ENCODE measurements at regions not wholly inside any gene's neighbourhood (a gene's known extent, or its start where the extent isn't known, plus 50 kb on each side); places are given as distances from the start of the nearest gene placed in this dataset.

DNA sequence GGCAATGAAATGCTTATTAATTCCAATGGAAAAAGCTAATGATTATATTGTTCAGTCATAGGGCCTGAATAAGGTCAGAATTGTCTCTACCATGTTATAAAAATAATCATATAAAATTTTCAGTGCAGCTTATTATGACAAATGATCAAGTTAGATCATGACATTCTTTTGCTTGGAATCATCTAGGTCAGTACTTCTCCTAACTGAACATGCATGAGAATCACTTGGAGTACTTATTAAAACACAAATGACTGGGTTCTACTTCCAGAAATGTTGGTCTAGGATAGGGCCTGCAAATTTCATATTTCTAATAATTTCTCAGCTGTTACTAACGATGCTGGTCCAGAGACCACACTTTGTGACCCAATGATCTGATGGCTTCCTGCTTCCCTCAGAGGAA, 806.0 kb upstream of the ZNF608 start:
- H3K27ac Mint-ChIP-seq = no peak overlapping the region
- no peak for DNase-seq
- ATAC-seq (replicated peaks in 1 of 2) = no peak
- H3K27me3 Mint-ChIP-seq (ENCODE audit: low read depth) = no peaks in the 10 kb centered on the region
- H3K4me3 Mint-ChIP-seq = no peak overlapping the region
- H3K36me3 Mint-ChIP-seq (ENCODE audit: insufficient read depth in 2 of 2) = no peaks in the 10 kb centered on the region
- H3K4me1 Mint-ChIP-seq (ENCODE audit: low read depth) = no peaks in the 10 kb centered on the region
- peaks cover 0 to 3% of the 10 kb centered on the region in 2 donors for H3K9me3 Mint-ChIP-seq

DNA sequence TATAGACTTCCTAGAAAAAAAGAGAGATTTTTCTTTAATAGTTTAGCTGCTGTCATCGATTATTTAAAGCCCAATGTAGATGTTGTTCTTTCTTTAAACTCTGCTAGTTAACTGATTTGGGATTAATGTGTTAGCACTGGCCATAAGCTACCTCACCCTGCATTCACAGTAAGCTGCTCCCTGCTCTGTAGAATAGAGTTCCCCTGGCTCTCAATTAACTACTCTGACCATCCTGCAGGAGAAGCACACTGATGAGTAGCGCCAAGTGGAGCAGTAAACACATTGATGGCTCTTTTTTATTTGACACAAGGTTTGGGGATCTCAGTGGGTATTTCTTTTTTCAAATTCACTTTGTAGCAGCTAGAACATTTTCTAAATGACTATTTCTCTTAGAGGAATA, 807.9 kb upstream of the ZNF608 start:
- Mint-ChIP-seq H3K36me3 (ENCODE audit: insufficient read depth in 2 of 2) (no peaks in the 10 kb centered on the region), H3K27ac (no peak overlapping the region), H3K4me1 (ENCODE audit: low read depth) (no peaks in the 10 kb centered on the region), H3K4me3 (no peak overlapping the region), H3K9me3 (peaks cover 0 to 1% of the 10 kb centered on the region in 2 donors), H3K27me3 (ENCODE audit: low read depth) (no peaks in the 10 kb centered on the region)
- no peak for ATAC-seq (replicated peaks in 1 of 2)
- DNase-seq = no peak

DNA sequence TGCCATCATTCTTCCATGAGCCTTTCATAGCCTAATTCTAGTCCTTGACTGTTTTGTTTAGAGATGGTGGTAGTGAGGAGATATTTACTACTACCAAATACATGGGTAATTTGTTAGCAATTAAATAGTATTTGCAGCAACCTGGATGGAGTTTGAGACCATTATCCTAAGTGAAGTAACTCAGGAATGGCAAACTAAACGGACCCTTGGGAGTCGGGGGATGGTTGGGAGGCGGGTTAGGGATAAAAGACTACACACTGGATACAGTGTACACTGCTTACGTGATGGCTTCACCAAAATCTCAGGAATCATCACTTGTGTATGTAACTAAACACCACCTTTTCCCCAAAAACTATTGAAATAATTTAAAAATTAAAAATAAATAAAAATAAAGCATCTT, 809.2 kb upstream of the ZNF608 start:
- no peak overlapping the region for H3K4me3 Mint-ChIP-seq
- H3K27me3 Mint-ChIP-seq (ENCODE audit: low read depth) = no peaks in the 10 kb centered on the region
- H3K36me3 Mint-ChIP-seq (ENCODE audit: insufficient read depth in 2 of 2) = no peaks in the 10 kb centered on the region
- peaks cover 5 to 6% of the 10 kb centered on the region in 2 donors for H3K9me3 Mint-ChIP-seq
- H3K4me1 Mint-ChIP-seq (ENCODE audit: low read depth) = no peaks in the 10 kb centered on the region
- H3K27ac Mint-ChIP-seq = no peak overlapping the region
- DNase-seq = no peak
- ATAC-seq (replicated peaks in 1 of 2) = no peak

DNA sequence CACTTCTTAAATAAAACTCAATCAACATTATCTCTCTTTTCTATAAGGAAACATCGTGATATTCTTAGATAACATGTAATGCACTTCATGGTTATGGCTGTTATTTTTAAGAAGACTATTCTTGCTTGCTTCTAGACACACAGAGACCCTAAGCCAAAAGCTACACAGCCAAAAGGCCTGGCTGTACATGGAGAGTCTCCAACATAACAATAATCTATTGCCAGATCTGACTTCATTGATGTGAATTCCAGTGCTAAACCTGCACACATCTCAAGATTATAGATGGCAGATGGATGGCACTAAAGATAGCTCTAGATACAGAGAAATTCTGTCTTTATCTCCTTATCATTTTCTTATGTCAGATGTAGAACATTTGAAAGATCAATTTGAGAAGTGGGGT, 811.6 kb upstream of the ZNF608 start:
- peaks cover 6% of the 10 kb centered on the region in 2 donors for H3K9me3 Mint-ChIP-seq
- no peak overlapping the region for H3K4me3 Mint-ChIP-seq
- ATAC-seq (replicated peaks in 1 of 2) (no peak), DNase-seq (no peak)
- H3K36me3 Mint-ChIP-seq (ENCODE audit: insufficient read depth in 2 of 2) = no peaks in the 10 kb centered on the region
- no peaks in the 10 kb centered on the region for H3K27me3 Mint-ChIP-seq (ENCODE audit: low read depth)
- no peaks in the 10 kb centered on the region for H3K4me1 Mint-ChIP-seq (ENCODE audit: low read depth)
- no peak overlapping the region for H3K27ac Mint-ChIP-seq

DNA sequence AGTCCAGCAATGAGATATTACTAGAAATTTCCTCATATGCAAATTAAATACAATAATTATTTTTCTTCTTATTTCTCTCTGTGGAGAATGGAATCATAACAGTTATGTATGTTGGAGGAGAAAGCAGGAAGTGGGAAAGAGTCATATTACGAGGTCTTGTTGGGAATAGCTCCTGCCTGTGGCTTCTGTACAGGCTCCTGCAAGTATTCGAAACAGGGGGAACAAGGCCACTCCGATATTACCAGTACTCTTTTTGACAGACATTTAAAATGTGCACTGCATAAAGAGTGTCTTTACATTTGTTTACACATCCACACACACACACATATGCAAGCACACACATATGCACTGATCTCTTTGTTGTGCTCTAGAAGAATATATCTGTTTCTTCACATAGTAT, 812.0 kb upstream of the ZNF608 start:
- peaks cover 6% of the 10 kb centered on the region in 2 donors for H3K9me3 Mint-ChIP-seq
- ATAC-seq (replicated peaks in 1 of 2) (no peak), DNase-seq (no peak)
- H3K27ac Mint-ChIP-seq = no peak overlapping the region
- no peaks in the 10 kb centered on the region for H3K4me1 Mint-ChIP-seq (ENCODE audit: low read depth)
- H3K27me3 Mint-ChIP-seq (ENCODE audit: low read depth) = no peaks in the 10 kb centered on the region
- H3K36me3 Mint-ChIP-seq (ENCODE audit: insufficient read depth in 2 of 2) = no peaks in the 10 kb centered on the region
- no peak overlapping the region for H3K4me3 Mint-ChIP-seq

DNA sequence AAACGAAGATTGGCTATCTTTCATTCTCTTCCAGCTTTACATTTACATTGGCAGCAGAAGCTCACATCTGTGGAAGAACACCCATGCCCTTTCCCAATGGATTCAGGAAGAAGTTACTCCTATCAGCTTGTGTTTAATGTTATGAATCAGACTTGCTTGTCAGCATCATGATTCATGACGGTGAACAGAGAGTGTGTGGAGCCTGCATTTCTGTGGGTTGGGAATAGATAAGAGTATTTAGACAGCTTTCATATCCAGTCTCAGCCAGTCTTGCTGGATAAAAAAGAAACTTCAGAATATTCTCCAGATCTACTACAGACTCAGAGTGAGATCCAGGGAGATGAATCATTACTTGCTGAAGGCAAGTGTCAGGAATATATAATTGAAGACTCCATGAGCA, 812.9 kb upstream of the ZNF608 start:
- no peaks in the 10 kb centered on the region for H3K27me3 Mint-ChIP-seq (ENCODE audit: low read depth)
- DNase-seq = no peak
- no peaks in the 10 kb centered on the region for H3K4me1 Mint-ChIP-seq (ENCODE audit: low read depth)
- peaks cover 6 to 8% of the 10 kb centered on the region in 2 donors for H3K9me3 Mint-ChIP-seq
- no peaks in the 10 kb centered on the region for H3K36me3 Mint-ChIP-seq (ENCODE audit: insufficient read depth in 2 of 2)
- H3K27ac Mint-ChIP-seq = no peak overlapping the region
- no peak overlapping the region for H3K4me3 Mint-ChIP-seq
- no peak for ATAC-seq (replicated peaks in 1 of 2)

DNA sequence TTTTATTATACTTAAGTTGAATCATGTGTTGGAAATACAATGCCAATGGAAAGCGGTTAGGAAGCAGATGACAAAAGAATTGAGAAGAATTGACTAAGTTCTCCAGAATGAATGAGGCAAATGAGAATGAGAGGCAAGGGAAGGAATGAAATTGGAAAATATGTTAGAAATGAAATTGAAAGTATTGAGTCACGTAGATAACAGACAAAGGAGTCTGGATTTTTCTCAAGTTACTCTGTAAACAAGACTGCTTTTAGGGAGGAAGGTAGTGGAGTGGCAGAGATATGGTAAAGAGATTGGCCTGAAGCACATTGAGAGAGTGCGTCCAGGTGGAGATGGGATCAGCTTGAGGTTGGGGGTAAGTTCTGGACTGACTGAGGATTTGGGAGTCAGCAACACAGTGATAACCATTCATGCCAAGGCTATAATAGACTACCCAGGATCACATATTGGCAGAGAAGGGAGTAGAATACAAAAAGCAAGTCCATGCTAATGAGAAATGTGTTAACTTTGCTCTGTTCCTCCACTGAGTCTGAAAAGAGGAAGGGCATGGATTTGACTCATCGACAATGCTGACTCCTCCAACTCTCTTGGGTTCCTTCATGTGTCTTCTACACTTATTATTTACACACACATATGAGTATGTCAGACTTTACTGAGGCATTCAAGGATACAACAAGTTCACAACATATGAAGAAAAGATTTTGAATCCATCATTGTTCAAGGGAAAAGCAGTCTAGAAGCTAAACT, 814.2 kb upstream of the ZNF608 start:
- Mint-ChIP-seq H3K27ac (no peak overlapping the region), H3K27me3 (ENCODE audit: low read depth) (no peaks in the 10 kb centered on the region), H3K36me3 (ENCODE audit: insufficient read depth in 2 of 2) (no peaks in the 10 kb centered on the region), H3K4me3 (no peak overlapping the region), H3K9me3 (peaks cover 9 to 10% of the 10 kb centered on the region in 2 donors), H3K4me1 (ENCODE audit: low read depth) (no peaks in the 10 kb centered on the region)
- ATAC-seq (replicated peaks in 1 of 2) = no peak
- DNase-seq = no peak

DNA sequence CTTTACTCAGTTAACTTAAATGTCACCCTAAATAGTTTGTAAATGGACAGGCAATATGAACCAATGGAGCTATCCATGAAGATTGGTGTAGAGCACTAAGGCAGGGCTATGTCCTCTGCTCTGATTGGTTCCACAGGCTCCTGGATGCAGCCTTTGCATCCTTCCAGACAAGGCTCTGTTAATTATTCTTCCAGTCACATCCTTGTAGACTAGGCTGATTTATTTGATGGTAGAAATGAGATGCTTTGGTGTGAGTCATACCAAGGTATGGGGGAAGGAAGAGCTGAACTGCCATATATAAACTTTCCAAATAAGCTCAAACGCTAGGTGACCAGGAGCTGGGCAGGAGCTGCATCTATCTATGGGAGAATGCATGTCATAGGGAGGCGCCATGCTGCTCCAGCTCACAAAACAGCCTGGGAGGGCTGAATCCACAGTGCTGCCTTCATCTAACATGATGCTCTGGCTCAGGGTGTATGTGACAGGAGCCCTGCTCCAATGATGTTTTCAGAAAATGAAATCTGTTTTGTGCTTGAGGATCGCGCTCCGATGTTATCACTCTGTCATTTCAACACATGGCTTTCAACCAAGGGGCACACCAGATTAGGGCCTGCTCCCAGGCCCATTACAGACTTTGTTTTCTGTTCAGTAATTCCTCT, 818.0 kb upstream of the ZNF608 start:
- Mint-ChIP-seq H3K9me3 (peaks cover 12 to 16% of the 10 kb centered on the region in 2 donors), H3K4me1 (ENCODE audit: low read depth) (no peaks in the 10 kb centered on the region), H3K27me3 (ENCODE audit: low read depth) (no peaks in the 10 kb centered on the region), H3K4me3 (no peak overlapping the region), H3K36me3 (ENCODE audit: insufficient read depth in 2 of 2) (no peaks in the 10 kb centered on the region), H3K27ac (no peak overlapping the region)
- no peak for ATAC-seq (replicated peaks in 1 of 2)
- DNase-seq = no peak

DNA sequence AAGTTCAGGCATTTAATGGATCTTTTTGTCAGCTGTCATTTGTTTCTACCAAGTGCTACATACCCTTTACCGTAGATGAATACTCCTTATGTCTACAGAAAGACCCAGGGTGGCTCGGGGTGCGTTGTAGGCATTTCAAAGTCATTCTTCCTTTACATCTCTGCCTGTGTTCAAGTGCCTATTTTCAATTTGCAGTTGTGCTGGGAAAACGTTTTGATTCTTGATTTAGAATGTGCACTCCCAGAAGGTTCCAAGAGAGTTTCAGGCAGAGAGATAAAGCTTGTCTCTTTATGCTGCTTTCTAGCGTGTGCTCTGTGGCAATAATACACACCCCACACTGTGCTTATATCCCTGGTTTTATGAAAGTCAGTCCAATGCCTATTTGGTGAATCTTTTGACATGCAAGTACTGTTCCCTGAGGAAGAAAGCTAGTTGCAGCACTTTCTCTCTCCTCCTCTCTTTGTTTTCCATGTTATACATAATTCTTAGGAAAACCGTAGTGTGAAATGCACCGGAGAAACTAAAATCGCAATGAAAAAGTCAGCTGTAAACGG, 828.1 kb upstream of the ZNF608 start:
- no peak for ATAC-seq (replicated peaks in 1 of 2)
- Mint-ChIP-seq H3K4me3 (no peak overlapping the region), H3K27ac (no peak overlapping the region), H3K27me3 (ENCODE audit: low read depth) (no peaks in the 10 kb centered on the region), H3K36me3 (ENCODE audit: insufficient read depth in 2 of 2) (peaks cover 0 to 1% of the 10 kb centered on the region in 2 donors), H3K4me1 (ENCODE audit: low read depth) (no peaks in the 10 kb centered on the region), H3K9me3 (peaks cover 0 to 4% of the 10 kb centered on the region in 2 donors)
- no peak for DNase-seq

DNA sequence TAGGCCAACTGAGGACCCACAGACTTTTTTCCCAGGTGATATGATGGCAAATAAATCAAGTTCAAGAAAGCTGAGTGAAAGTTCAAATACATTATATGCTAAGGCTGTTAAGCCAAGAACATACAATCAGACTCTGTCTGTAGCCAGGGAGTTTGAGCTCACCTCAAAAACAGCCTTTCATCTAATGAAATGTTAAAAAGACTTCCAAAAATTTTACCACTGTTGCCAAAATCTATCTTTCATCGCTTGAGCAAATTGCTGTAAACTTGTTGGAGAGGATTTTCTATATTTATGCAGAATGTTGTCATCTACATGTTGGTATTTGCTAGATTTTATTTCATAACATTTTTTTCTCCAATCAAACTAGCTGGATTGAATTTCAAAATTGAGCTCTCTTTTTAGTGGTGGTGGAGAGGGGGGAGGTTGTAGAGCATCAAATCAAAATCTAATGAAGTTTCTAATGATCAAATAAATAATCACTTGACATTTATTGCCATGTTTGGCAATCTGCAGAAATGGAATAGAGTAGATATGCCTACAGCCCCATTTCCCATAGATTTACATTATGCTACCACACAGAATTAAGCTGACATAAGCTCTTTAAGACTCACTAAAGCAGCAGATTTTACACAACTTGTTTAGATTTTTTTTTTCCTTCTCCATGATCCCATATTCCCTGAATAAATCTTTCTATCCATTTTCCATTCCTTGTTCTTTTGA, 828.9 kb upstream of the ZNF608 start:
- peaks cover 0 to 4% of the 10 kb centered on the region in 2 donors for H3K9me3 Mint-ChIP-seq
- no peak for ATAC-seq (replicated peaks in 1 of 2)
- peaks cover 0 to 1% of the 10 kb centered on the region in 2 donors for H3K36me3 Mint-ChIP-seq (ENCODE audit: insufficient read depth in 2 of 2)

DNA sequence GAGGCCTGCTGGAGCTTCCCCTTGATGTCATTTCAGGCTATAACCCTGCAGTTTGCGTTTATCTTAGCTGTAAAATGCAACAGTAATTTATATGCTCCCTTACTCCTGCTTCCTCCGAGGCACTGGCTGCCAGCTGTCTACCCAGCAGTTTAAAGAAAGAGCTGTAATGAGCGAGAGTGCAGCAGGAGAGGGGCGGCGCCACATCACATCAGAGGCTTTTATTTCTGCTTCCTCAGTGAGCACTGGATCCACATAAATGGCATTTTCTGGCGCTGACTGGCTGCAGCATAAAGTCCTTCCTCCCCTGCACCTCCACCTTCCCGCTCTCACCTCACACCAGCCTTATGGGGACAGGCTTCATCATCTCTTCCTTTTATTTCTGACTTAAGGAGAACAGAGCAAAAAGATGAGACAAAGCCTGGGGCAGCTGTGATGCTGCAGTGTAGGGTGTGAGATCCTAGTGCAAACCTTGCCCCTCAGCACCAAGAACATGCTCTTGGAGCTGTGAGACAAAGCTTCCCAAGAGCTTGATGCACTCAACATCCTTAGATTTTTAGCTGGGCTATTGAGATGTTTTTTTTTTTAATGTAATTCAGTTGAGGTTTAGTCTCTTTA, 829.6 kb upstream of the ZNF608 start:
- peaks cover 0 to 4% of the 10 kb centered on the region in 2 donors for H3K9me3 Mint-ChIP-seq
- H3K4me1 Mint-ChIP-seq (ENCODE audit: low read depth) = no peaks in the 10 kb centered on the region
- no peak for ATAC-seq (replicated peaks in 1 of 2)
- no peak for DNase-seq
- no peaks in the 10 kb centered on the region for H3K27me3 Mint-ChIP-seq (ENCODE audit: low read depth)
- H3K27ac Mint-ChIP-seq = no peak overlapping the region
- H3K4me3 Mint-ChIP-seq = no peak overlapping the region
- H3K36me3 Mint-ChIP-seq (ENCODE audit: insufficient read depth in 2 of 2) = peaks cover 0 to 1% of the 10 kb centered on the region in 2 donors

More for the DNA sequence above, 828.9 kb upstream of the ZNF608 start:
- Mint-ChIP-seq H3K27me3 (ENCODE audit: low read depth) (no peaks in the 10 kb centered on the region), H3K27ac (no peak overlapping the region), H3K4me1 (ENCODE audit: low read depth) (no peaks in the 10 kb centered on the region), H3K4me3 (no peak overlapping the region)
- DNase-seq = no peak

DNA sequence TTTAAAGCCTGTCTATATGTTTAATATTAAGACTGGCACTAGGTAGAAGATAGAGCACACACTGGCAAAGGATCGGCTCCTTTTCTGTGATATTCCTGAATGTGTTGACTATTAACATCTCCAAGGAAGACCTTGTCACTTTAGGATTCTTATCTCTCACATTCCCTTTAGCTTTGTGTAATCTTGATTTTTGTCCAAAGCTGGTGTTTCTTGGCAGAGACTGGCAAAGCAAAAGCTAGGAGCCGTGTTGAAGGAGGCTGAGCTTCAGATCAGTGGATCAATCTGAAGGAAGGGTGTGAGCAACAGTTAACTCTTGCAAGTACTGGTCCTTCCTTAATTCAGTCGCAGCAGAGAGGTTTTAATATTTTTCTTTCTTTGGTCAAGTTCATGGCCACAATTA, 830.4 kb upstream of the ZNF608 start:
- no peak for ATAC-seq (replicated peaks in 1 of 2)
- H3K4me3 Mint-ChIP-seq = no peak overlapping the region
- H3K27me3 Mint-ChIP-seq (ENCODE audit: low read depth) = no peaks in the 10 kb centered on the region
- H3K4me1 Mint-ChIP-seq (ENCODE audit: low read depth) = no peaks in the 10 kb centered on the region
- peaks cover 0 to 4% of the 10 kb centered on the region in 2 donors for H3K9me3 Mint-ChIP-seq
- H3K27ac Mint-ChIP-seq = no peak overlapping the region
- DNase-seq = no peak
- H3K36me3 Mint-ChIP-seq (ENCODE audit: insufficient read depth in 2 of 2) = peaks cover 0 to 1% of the 10 kb centered on the region in 2 donors

DNA sequence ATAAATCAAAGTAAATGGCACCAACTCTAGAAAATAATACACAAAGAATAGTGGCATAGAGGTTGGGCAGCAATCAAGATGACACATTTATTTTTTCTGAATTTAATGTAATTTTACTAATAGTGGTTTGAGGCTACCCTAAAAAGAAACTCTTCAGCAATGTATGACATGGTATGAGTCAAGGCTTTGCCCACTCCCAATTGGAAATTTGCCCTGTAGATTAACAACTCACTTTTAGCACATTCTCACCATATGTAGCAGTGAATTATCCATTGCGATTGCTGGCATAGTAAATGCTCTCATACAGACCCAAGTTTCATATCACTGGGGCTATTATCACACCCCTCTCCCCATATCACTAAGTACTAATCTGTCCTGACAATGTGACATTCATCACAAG, 832.1 kb upstream of the ZNF608 start:
- no peaks in the 10 kb centered on the region for H3K4me1 Mint-ChIP-seq (ENCODE audit: low read depth)
- no peak for ATAC-seq (replicated peaks in 1 of 2)
- no peaks in the 10 kb centered on the region for H3K27me3 Mint-ChIP-seq (ENCODE audit: low read depth)

More for the DNA sequence above, 832.1 kb upstream of the ZNF608 start:
- H3K9me3 Mint-ChIP-seq = peaks cover 0 to 4% of the 10 kb centered on the region in 2 donors
- H3K27ac Mint-ChIP-seq = no peak overlapping the region
- no peak overlapping the region for H3K4me3 Mint-ChIP-seq
- H3K36me3 Mint-ChIP-seq (ENCODE audit: insufficient read depth in 2 of 2) = peaks cover 0 to 1% of the 10 kb centered on the region in 2 donors
- no peak for DNase-seq
